Calu3 (cell line): ENCODE measurements at regions not wholly inside any gene's neighbourhood (a gene's known extent, or its start where the extent isn't known, plus 50 kb on each side); places are given as distances from the start of the nearest gene placed in this dataset.

ENCODE experiments used
- BruUV-seq: library from RNA; stranded (reverse); fragments of 400-500 nt; replicated peaks from 2 replicates; lab custom pipeline; 2021; lab: Mats Ljungman, UMichigan
- CTCF ChIA-PET: fragments of 300-600 bp; sonication (Branson Sonifier 250); formaldehyde crosslinking; loops from one replicate; lab custom pipeline; 2022; ENCODE audit warnings: antibody characterized with exemption; lab: Charles Lee
- DNase-seq: peaks from one replicate; pipeline ENCODE4 v3.0.0; 2022
- H3K27ac Mint-ChIP-seq: one replicate; pipeline ENCODE4 v1.8.0; 2022; ENCODE audit warnings: mixed read lengths; ENCODE audit not compliant: unreplicated experiment
- H3K27me3 Mint-ChIP-seq: one replicate; pipeline ENCODE4 v1.8.0; 2022; ENCODE audit warnings: mixed read lengths; ENCODE audit not compliant: unreplicated experiment
- H3K36me3 Mint-ChIP-seq: one replicate; pipeline ENCODE4 v1.8.0; 2022; ENCODE audit warnings: mild to moderate bottlenecking, moderate library complexity, mixed read lengths; ENCODE audit not compliant: insufficient read depth, unreplicated experiment
- H3K4me1 Mint-ChIP-seq: one replicate; pipeline ENCODE4 v1.8.0; 2022; ENCODE audit warnings: mild to moderate bottlenecking, low read depth, mixed read lengths; ENCODE audit not compliant: unreplicated experiment
- H3K4me3 Mint-ChIP-seq: one replicate; pipeline ENCODE4 v1.8.0; 2022; ENCODE audit warnings: mild to moderate bottlenecking, low read depth, moderate library complexity, mixed read lengths; ENCODE audit not compliant: unreplicated experiment
- H3K9me3 Mint-ChIP-seq: one replicate; pipeline ENCODE4 v1.8.0; 2022; ENCODE audit warnings: low read depth, mixed read lengths; ENCODE audit not compliant: unreplicated experiment
- intact Hi-C: fragments of 100-400 bp; cut with micrococcal nuclease; formaldehyde crosslinking; loops from one replicate; pipeline ENCODE4 v1.10.0; 2022; ENCODE audit not compliant: unreplicated experiment
- TF ChIP-seq, protein P1 (sequence below): fragments of 200-600 bp; IDR thresholded peaks from one replicate; pipeline ENCODE4 v1.8.0; 2022; ENCODE audit warnings: antibody characterized with exemption; ENCODE audit not compliant: unreplicated experiment

DNA sequence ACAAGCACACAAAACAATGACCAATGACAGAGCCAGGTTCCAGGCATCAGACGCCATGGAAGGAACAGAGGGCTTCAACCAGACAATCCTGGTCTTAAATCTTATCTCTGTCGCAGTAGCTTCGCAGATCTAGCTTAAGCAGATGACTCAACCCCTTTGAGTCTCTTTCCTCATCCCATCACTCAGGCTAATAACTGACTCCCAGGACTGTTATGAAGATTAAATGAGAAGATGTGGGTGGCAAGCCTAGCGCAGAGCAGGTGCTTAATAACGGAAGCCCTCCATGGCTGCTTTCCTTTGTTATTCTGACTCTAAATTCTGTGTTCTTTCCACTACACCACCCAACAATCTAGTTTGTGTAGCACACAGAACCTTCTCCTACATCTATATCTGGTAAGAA lies 110.9 kb downstream of the SLC24A2 start:
- BruUV-seq = no TSS peak
- Mint-ChIP-seq H3K36me3 (no peaks in the 10 kb centered on the region), H3K27ac (no peak overlapping the region), H3K4me3 (no peak overlapping the region), H3K9me3 (no peaks in the 10 kb centered on the region), H3K27me3 (peaks cover 88% of the 10 kb centered on the region), H3K4me1 (no peaks in the 10 kb centered on the region)
- TF ChIP-seq, protein P1, sequence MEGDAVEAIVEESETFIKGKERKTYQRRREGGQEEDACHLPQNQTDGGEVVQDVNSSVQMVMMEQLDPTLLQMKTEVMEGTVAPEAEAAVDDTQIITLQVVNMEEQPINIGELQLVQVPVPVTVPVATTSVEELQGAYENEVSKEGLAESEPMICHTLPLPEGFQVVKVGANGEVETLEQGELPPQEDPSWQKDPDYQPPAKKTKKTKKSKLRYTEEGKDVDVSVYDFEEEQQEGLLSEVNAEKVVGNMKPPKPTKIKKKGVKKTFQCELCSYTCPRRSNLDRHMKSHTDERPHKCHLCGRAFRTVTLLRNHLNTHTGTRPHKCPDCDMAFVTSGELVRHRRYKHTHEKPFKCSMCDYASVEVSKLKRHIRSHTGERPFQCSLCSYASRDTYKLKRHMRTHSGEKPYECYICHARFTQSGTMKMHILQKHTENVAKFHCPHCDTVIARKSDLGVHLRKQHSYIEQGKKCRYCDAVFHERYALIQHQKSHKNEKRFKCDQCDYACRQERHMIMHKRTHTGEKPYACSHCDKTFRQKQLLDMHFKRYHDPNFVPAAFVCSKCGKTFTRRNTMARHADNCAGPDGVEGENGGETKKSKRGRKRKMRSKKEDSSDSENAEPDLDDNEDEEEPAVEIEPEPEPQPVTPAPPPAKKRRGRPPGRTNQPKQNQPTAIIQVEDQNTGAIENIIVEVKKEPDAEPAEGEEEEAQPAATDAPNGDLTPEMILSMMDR = no peak
- intact Hi-C loops = no loop called here
- CTCF ChIA-PET = no interaction called here
- no peak for DNase-seq

DNA sequence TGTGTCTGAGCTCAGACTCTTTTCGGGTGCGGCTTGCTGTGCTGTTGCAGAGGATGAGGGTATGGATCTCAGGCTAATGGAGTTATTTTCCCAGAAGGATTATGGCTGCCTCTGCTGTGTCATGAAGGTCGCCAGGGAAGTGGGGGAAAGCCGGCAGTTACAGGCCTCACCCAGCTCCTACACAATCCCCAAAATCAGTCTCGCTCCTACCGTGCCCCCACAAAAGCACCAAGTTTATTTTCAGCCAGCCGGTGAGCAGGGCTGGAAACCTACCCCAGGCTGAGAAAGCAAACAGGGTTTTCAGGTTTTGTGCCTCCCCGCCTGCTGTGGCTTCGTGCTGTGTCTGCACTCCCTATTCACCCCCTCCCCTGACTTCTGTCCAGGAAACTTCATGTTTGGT lies 113.3 kb downstream of the SLC24A2 start:
- TF ChIP-seq, protein P1 = no peak
- Mint-ChIP-seq H3K27ac (no peak overlapping the region), H3K4me1 (no peaks in the 10 kb centered on the region), H3K27me3 (peaks cover 83% of the 10 kb centered on the region), H3K9me3 (no peaks in the 10 kb centered on the region), H3K36me3 (no peaks in the 10 kb centered on the region), H3K4me3 (no peak overlapping the region)
- CTCF ChIA-PET = no interaction called here
- intact Hi-C loops = no loop called here
- BruUV-seq = no TSS peak
- no peak for DNase-seq

DNA sequence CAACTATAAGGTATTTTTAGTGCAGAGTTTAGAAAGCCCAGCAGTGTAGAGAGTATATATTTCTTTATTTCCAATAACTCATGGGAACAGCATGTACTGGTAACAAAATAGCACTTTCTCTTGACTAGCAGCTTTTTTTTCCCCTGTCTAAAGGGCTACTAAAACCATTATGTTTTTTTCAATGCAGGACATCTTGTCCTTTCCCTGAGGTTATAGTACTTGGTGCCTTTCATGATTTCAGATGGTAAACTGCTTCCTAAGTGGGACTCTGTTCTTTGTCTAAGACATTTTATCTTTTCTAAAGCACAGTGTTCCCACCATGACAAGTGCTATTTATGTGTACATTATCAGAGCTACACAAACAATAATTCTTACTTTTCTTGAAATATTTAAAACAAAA lies 122.3 kb downstream of the SLC24A2 start:
- H3K4me3 Mint-ChIP-seq = no peak overlapping the region
- DNase-seq = no peak
- H3K27me3 Mint-ChIP-seq = peaks cover 66% of the 10 kb centered on the region
- H3K27ac Mint-ChIP-seq = no peak overlapping the region
- intact Hi-C loops = no loop called here
- TF ChIP-seq, protein P1 = no peak
- no peaks in the 10 kb centered on the region for H3K36me3 Mint-ChIP-seq
- H3K4me1 Mint-ChIP-seq = no peaks in the 10 kb centered on the region
- CTCF ChIA-PET = no interaction called here
- H3K9me3 Mint-ChIP-seq = no peaks in the 10 kb centered on the region
- no TSS peak for BruUV-seq

DNA sequence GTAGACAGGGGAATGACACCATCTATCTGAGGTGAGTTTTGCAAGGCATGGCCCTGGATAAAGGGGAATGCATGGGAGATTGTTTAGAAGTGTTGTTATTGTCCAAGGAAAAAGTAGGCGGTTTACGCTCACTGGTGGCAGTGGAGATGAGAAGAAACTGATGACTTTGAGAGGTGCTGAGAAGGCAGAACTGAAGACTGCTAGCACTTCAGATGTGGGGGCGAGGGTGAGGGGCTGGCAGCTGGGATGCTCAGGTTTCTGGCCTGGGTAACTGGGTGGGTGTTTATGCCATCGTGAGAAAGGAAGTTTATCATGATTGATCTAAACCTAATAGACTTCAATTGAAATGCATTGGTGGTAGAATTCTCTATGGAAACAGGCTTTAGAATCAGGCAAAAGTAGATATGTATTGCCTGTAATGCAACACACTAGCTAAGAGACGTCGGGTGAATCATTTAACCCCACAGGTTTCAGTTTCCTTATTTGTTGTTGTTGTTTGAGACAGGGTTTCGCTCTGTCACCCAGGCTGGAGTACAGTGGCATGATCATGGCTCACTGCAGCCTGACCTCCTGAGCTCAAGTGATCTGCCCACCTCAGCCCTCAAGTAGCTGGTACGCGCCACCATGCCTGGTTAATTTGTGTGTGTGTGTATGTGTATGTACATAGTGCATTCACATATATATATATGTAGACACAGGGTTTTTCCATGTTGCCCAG lies 123.5 kb downstream of the SLC24A2 start:
- H3K4me1 Mint-ChIP-seq = no peaks in the 10 kb centered on the region
- TF ChIP-seq, protein P1 = no peak
- H3K36me3 Mint-ChIP-seq = no peaks in the 10 kb centered on the region
- H3K9me3 Mint-ChIP-seq = no peaks in the 10 kb centered on the region
- BruUV-seq = no TSS peak
- DNase-seq = no peak
- no peak overlapping the region for H3K27ac Mint-ChIP-seq
- intact Hi-C loops = no loop called here
- CTCF ChIA-PET = no interaction called here
- no peak overlapping the region for H3K4me3 Mint-ChIP-seq
- peaks cover 77% of the 10 kb centered on the region for H3K27me3 Mint-ChIP-seq
